Endothelial cell of umbilical vein (primary cell): ENCODE measurements at regions not wholly inside any gene's neighbourhood (a gene's known extent, or its start where the extent isn't known, plus 50 kb on each side); places are given as distances from the start of the nearest gene placed in this dataset.

Source experiments
- BruUV-seq: library from RNA; stranded (reverse); fragments of 400-500 nt; replicated peaks from 2 replicates; lab custom pipeline; 2021; lab: Mats Ljungman, UMichigan
- CTCF ChIA-PET: fragments of 300-600, 350-600 bp; sonication (Branson Sonifier 250); formaldehyde crosslinking; loops from one replicate; lab custom pipeline; 2021; ENCODE audit warnings: antibody characterized with exemption, inconsistent platforms; lab: Charles Lee
- POLR2A ChIA-PET: fragments of 300-600, 350-600 bp; sonication (Branson Sonifier 250); formaldehyde crosslinking; loops from one replicate; lab custom pipeline; 2021; ENCODE audit warnings: antibody characterized with exemption, inconsistent platforms; lab: Charles Lee
- DNase-seq: peaks from one replicate; pipeline ENCODE4 v3.0.0-alpha.2; 2011; ENCODE audit warnings: low read depth, low spot score
- FAIRE-seq: peaks from 2 replicates; lab custom pipeline; 2011; peaks lifted over from hg19 to GRCh38; lab: Jason Lieb, UNC
- H2AFZ ChIP-seq: 2 replicates; pipeline ENCODE4 v1.6.0; 2012; ENCODE audit warnings: low read depth, low read length, control low read depth, inconsistent platforms
- H3K27ac ChIP-seq: 2 replicates; pipeline ENCODE4 v1.5.1; 2011; ENCODE audit warnings: low read depth, mild to moderate bottlenecking, control low read depth, low read length, moderate library complexity; ENCODE audit not compliant: insufficient read depth
- H3K27me3 ChIP-seq, 2 experiments: 2 replicates each; pipeline versions ENCODE4 v1.6.0 to v1.6.1; 2011; ENCODE audit warnings: low read length in 2 of 2, mixed read lengths in 1 of 2; ENCODE audit not compliant: control insufficient read depth in 2 of 2, insufficient read depth in 2 of 2
- H3K36me3 ChIP-seq, 2 experiments: 2 replicates in 1 of 2; 3 replicates in 1 of 2; pipeline ENCODE4 v1.5.1; 2011; ENCODE audit warnings: low read length in 2 of 2, mild to moderate bottlenecking in 1 of 2, moderate library complexity in 1 of 2; ENCODE audit not compliant: control insufficient read depth in 2 of 2, insufficient read depth in 2 of 2; ENCODE audit errors: extremely low read depth in 1 of 2
- H3K4me1 ChIP-seq: 3 replicates; pipeline ENCODE4 v1.5.1; 2011; ENCODE audit warnings: mild to moderate bottlenecking, low read length; ENCODE audit not compliant: control insufficient read depth, insufficient read depth; ENCODE audit errors: extremely low read depth
- H3K4me2 ChIP-seq: 2 replicates; pipeline ENCODE4 v1.6.1; 2011; ENCODE audit warnings: low read length, control low read depth, mixed read lengths; ENCODE audit not compliant: insufficient read depth
- H3K4me3 ChIP-seq, 3 experiments: fragments of 200-600 bp in 1 of 3; sonication (generic), shearing (Covaris generic) in 1 of 3; replicated peaks in 1 of 3; 2 replicates each; pipeline ENCODE4 v1.5.1; 2011 to 2016; ENCODE audit warnings: control low read depth in 3 of 3, low read length in 3 of 3, mild to moderate bottlenecking in 2 of 3, inconsistent platforms in 1 of 3, low read depth in 1 of 3, moderate library complexity in 1 of 3; ENCODE audit not compliant: insufficient read depth in 1 of 3
- H3K79me2 ChIP-seq: 2 replicates; pipeline ENCODE4 v1.6.0; 2012; ENCODE audit warnings: low read length, inconsistent platforms; ENCODE audit not compliant: control insufficient read depth, insufficient read depth
- H3K9ac ChIP-seq: replicated peaks from 2 replicates; pipeline ENCODE3; 2011; ENCODE audit warnings: low read length, control low read depth; ENCODE audit not compliant: insufficient read depth; ENCODE audit errors: extremely low read depth
- H3K9me1 ChIP-seq: replicated peaks from 3 replicates; pipeline ENCODE4 v1.6.0; 2011; ENCODE audit warnings: mild to moderate bottlenecking, low read length; ENCODE audit not compliant: control insufficient read depth, insufficient read depth; ENCODE audit errors: extremely low read depth
- H3K9me3 ChIP-seq: replicated peaks from 2 replicates; pipeline ENCODE4 v1.5.1; 2012; ENCODE audit warnings: low read length, inconsistent platforms; ENCODE audit not compliant: control insufficient read depth, insufficient read depth
- H4K20me1 ChIP-seq: replicated peaks from 2 replicates; pipeline ENCODE3; 2011; ENCODE audit warnings: mild to moderate bottlenecking, low read length; ENCODE audit not compliant: control insufficient read depth, insufficient read depth; ENCODE audit errors: extremely low read depth
- EZH2 ChIP-seq: IDR thresholded peaks from 2 replicates; pipeline ENCODE4 v1.6.1; 2012; ENCODE audit warnings: borderline replicate concordance, low read depth, mild to moderate bottlenecking, moderate library complexity, low read length, inconsistent platforms; ENCODE audit not compliant: severe bottlenecking
- MAX ChIP-seq: IDR thresholded peaks from 2 replicates; pipeline ENCODE4 v1.6.1; 2011; ENCODE audit not compliant: insufficient read depth, insufficient read length
- dilution Hi-C: fragments of 300-500 bp; cut with MboI; formaldehyde crosslinking; loops from one replicate; pipeline ENCODE4 v1.15.0; 2019; ENCODE audit warnings: low sequenced_read_pairs; ENCODE audit not compliant: extremely low pct_ligation_motif_present
- intact Hi-C: fragments of 100-400 bp; cut with micrococcal nuclease; formaldehyde crosslinking; loops from one replicate; pipeline ENCODE4 v1.10.0; 2022

GRCh38 chr15:87131067-87131466, 1051.4 kb downstream of the AGBL1 start:
- no peak overlapping the region for H2AFZ ChIP-seq
- FAIRE-seq (no peak), DNase-seq (no peak)
- no peak overlapping the region for H3K4me3 ChIP-seq
- H3K4me1 ChIP-seq = no peaks in the 10 kb centered on the region
- ChIA-PET POLR2A (no interaction called here), CTCF (no interaction called here)
- no peak overlapping the region for H3K9ac ChIP-seq
- H3K9me1 ChIP-seq = no peaks in the 10 kb centered on the region
- intact Hi-C loops = no loop called here
- no peak overlapping the region for H3K4me2 ChIP-seq
- H4K20me1 ChIP-seq = no peaks in the 10 kb centered on the region
- no peak for TF ChIP-seq MAX
- no peak for TF ChIP-seq EZH2
- H3K9me3 ChIP-seq = peaks cover 2% of the 10 kb centered on the region
- dilution Hi-C loops = no loop called here
- H3K27me3 ChIP-seq = no peaks in the 10 kb centered on the region
- no TSS peak for BruUV-seq
- H3K36me3 ChIP-seq = no peaks in the 10 kb centered on the region
- no peaks in the 10 kb centered on the region for H3K79me2 ChIP-seq
- no peak overlapping the region for H3K27ac ChIP-seq

- CTCF ChIA-PET = no interaction called here
- no peak for FAIRE-seq
These were observed 1050.2 kb downstream of the AGBL1 start for GRCh38 chr15:87129916-87130315.

More at GRCh38 chr15:87129916-87130315, 1050.2 kb downstream of the AGBL1 start:
- intact Hi-C loops = no loop called here
- no peak for TF ChIP-seq EZH2
- no peak overlapping the region for H3K4me3 ChIP-seq
- H3K9me1 ChIP-seq = no peaks in the 10 kb centered on the region
- H3K9ac ChIP-seq = no peak overlapping the region
- dilution Hi-C loops = no loop called here
- no peaks in the 10 kb centered on the region for H4K20me1 ChIP-seq
- no peak overlapping the region for H3K4me2 ChIP-seq
- POLR2A ChIA-PET = no interaction called here
- H3K79me2 ChIP-seq = no peaks in the 10 kb centered on the region
- H3K27ac ChIP-seq = no peak overlapping the region
- H3K36me3 ChIP-seq = no peaks in the 10 kb centered on the region
- no TSS peak for BruUV-seq
- peaks cover 2% of the 10 kb centered on the region for H3K9me3 ChIP-seq
- no peaks in the 10 kb centered on the region for H3K4me1 ChIP-seq
- H3K27me3 ChIP-seq = no peaks in the 10 kb centered on the region
- no peak for DNase-seq
- no peak overlapping the region for H2AFZ ChIP-seq
